GM21423 (cell line): ENCODE measurements at regions not wholly inside any gene's neighbourhood (a gene's known extent, or its start where the extent isn't known, plus 50 kb on each side); places are given as distances from the start of the nearest gene placed in this dataset.
"Not testable (repeated sequence)": the region's sequence is repeated elsewhere in the genome, so short reads cannot be mapped to it uniquely, and the experiment has no call there.

Source experiments
- ATAC-seq: cut with Tn5 transposase; IDR thresholded peaks from one replicate; pipeline ENCODE4 v1.9.1; 2021; ENCODE audit warnings: mild to moderate bottlenecking, moderate library complexity; ENCODE audit not compliant: unreplicated experiment

- ATAC-seq, result no peak
Observed at GRCh38 chr2:236912326-236913120, 173.2 kb upstream of the COPS8 start.

GRCh38 chr2:236915186-236915585 is 170.5 kb upstream of the COPS8 start:
- no peak for ATAC-seq

GRCh38 chr2:236915726-236916125 is 170.0 kb upstream of the COPS8 start:
- ATAC-seq, result no peak

GRCh38 chr2:236916181-236916580 is 169.5 kb upstream of the COPS8 start:
- no peak for ATAC-seq

- ATAC-seq, result no peak
Observed at GRCh38 chr2:236916651-236917050, 169.0 kb upstream of the COPS8 start.

- ATAC-seq, result no peak
Observed at GRCh38 chr2:236917164-236917563, 168.5 kb upstream of the COPS8 start.

GRCh38 chr2:236918545-236918944 is 167.1 kb upstream of the COPS8 start:
- no peak for ATAC-seq

GRCh38 chr2:236919209-236919608 is 166.5 kb upstream of the COPS8 start:
- no peak for ATAC-seq

GRCh38 chr2:236919801-236920379 is 165.8 kb upstream of the COPS8 start:
- not testable (repeated sequence) for ATAC-seq

GRCh38 chr2:236922061-236922460 is 163.6 kb upstream of the COPS8 start:
- no peak for ATAC-seq

- no peak for ATAC-seq
Observed at GRCh38 chr2:236928380-236929037, 157.2 kb upstream of the COPS8 start.

- ATAC-seq, result no peak
Observed at GRCh38 chr2:236932831-236933361, 152.8 kb upstream of the COPS8 start.

- ATAC-seq, result no peak
Observed at GRCh38 chr2:236934166-236934565, 151.5 kb upstream of the COPS8 start.

- no peak for ATAC-seq
Observed at GRCh38 chr2:236934656-236935055, 151.0 kb upstream of the COPS8 start.

- no peak for ATAC-seq
Observed at GRCh38 chr2:236935083-236935482, 150.6 kb upstream of the COPS8 start.

GRCh38 chr2:236935631-236936445 is 149.9 kb upstream of the COPS8 start:
- no peak for ATAC-seq

- ATAC-seq, result no peak
Observed at GRCh38 chr2:236936446-236936940, 149.2 kb upstream of the COPS8 start.

GRCh38 chr2:236938126-236938525 is 147.6 kb upstream of the COPS8 start:
- no peak for ATAC-seq

GRCh38 chr2:236939271-236939670 is 146.4 kb upstream of the COPS8 start:
- ATAC-seq, result no peak

- ATAC-seq, result no peak
Observed at GRCh38 chr2:236939721-236940231, 145.9 kb upstream of the COPS8 start.

- ATAC-seq, result no peak
Observed at GRCh38 chr2:236940497-236940896, 145.2 kb upstream of the COPS8 start.
